SK-N-SH (cell line): ENCODE measurements at regions not wholly inside any gene's neighbourhood (a gene's known extent, or its start where the extent isn't known, plus 50 kb on each side); places are given as distances from the start of the nearest gene placed in this dataset.

Experiments used
- CTCF ChIA-PET: fragments of 300-600, 350-600 bp; formaldehyde crosslinking; extraction: SDS; loops from one replicate; lab custom pipeline; 2021; lab: Yijun Ruan, JAX
- POLR2A ChIA-PET: fragments of 350-600 bp; sonication (Branson Sonifier 250); formaldehyde crosslinking; extraction: SDS; loops from one replicate; lab custom pipeline; 2020; ENCODE audit warnings: antibody characterized with exemption, inconsistent platforms; lab: Yijun Ruan, JAX
- DNase-seq: peaks from one replicate; pipeline ENCODE4 v3.0.0; 2012
- H2AFZ ChIP-seq: fragments of 200-600 bp; sonication (generic); 2 replicates; pipeline ENCODE4 v1.8.1; 2016; ENCODE audit warnings: antibody characterized with exemption, mild to moderate bottlenecking, low read depth
- H3F3A ChIP-seq: fragments of 200-600 bp; sonication (generic); replicated peaks from 2 replicates; pipeline ENCODE3; 2016; ENCODE audit warnings: antibody characterized with exemption, mild to moderate bottlenecking; ENCODE audit not compliant: insufficient read depth
- H3K27ac ChIP-seq, 2 experiments: fragments of 200-500 bp in 1 of 2; fragments of 200-600 bp in 1 of 2; sonication (Bioruptor generic) in 1 of 2; sonication (generic), shearing (Covaris generic) in 1 of 2; 2 replicates each; pipeline versions ENCODE4 v1.5.1 to v1.6.1; 2014 to 2016; ENCODE audit warnings: low read depth in 2 of 2, inconsistent platforms in 1 of 2, low read length in 1 of 2, mild to moderate bottlenecking in 1 of 2, mixed read lengths in 1 of 2
- H3K27me3 ChIP-seq: fragments of 200-600 bp; sonication (generic), shearing (Covaris generic); 2 replicates; pipeline ENCODE4 v1.6.1; 2016; ENCODE audit warnings: mixed run types; ENCODE audit not compliant: insufficient read depth
- H3K36me3 ChIP-seq, 2 experiments: fragments of 200-500 bp in 1 of 2; fragments of 200-600 bp in 1 of 2; sonication (Bioruptor generic) in 1 of 2; sonication (generic) in 1 of 2; replicated peaks in 1 of 2; 2 replicates each; pipeline versions ENCODE3 to v1.5.1; 2014 to 2016; ENCODE audit warnings: low read length in 1 of 2, mild to moderate bottlenecking in 1 of 2; ENCODE audit not compliant: insufficient read depth in 2 of 2, control insufficient read depth in 1 of 2
- H3K4me1 ChIP-seq, 2 experiments: fragments of 200-500 bp in 1 of 2; fragments of 200-600 bp in 1 of 2; sonication (Bioruptor generic) in 1 of 2; sonication (generic), shearing (Covaris generic) in 1 of 2; 2 replicates each; pipeline versions ENCODE4 v1.5.1 to v1.6.1; 2014 to 2016; ENCODE audit warnings: low read depth in 1 of 2, low read length in 1 of 2, mixed run types in 1 of 2; ENCODE audit not compliant: insufficient read depth in 2 of 2, control insufficient read depth in 1 of 2
- H3K4me2 ChIP-seq: fragments of 200-600 bp; sonication (generic), shearing (Covaris generic); 2 replicates; pipeline ENCODE4 v1.6.1; 2017; ENCODE audit warnings: mixed run types
- H3K4me3 ChIP-seq, 2 experiments: fragments of 200-500 bp in 1 of 2; fragments of 200-600 bp in 1 of 2; sonication (Bioruptor generic) in 1 of 2; sonication (generic), shearing (Covaris generic) in 1 of 2; 2 replicates each; pipeline versions ENCODE4 v1.5.1 to v1.8.1; 2014 to 2016; ENCODE audit warnings: low read depth in 2 of 2, inconsistent platforms in 1 of 2, low read length in 1 of 2, mild to moderate bottlenecking in 1 of 2, mixed read lengths in 1 of 2, moderate library complexity in 1 of 2
- H3K79me2 ChIP-seq: fragments of 200-600 bp; sonication (generic); 2 replicates; pipeline ENCODE4 v1.8.1; 2017; ENCODE audit warnings: mild to moderate bottlenecking; ENCODE audit not compliant: insufficient read depth
- H3K9ac ChIP-seq: fragments of 200-600 bp; sonication (generic); 2 replicates; pipeline ENCODE4 v1.6.1; 2017; ENCODE audit warnings: mixed run types
- H3K9me2 ChIP-seq: fragments of 200-600 bp; sonication (generic); 2 replicates; pipeline ENCODE4 v1.6.1; 2017; ENCODE audit warnings: mixed run types
- H3K9me3 ChIP-seq: fragments of 200-600 bp; sonication (generic); 2 replicates; pipeline ENCODE4 v1.6.1; 2017; ENCODE audit warnings: mixed run types, mild to moderate bottlenecking, moderate library complexity
- H4K20me1 ChIP-seq: fragments of 200-600 bp; sonication (generic); 2 replicates; pipeline ENCODE4 v1.6.1; 2017; ENCODE audit warnings: mild to moderate bottlenecking, mixed run types; ENCODE audit not compliant: insufficient read depth
- EP300 ChIP-seq, 2 experiments: IDR thresholded peaks; 2 replicates each; pipeline versions ENCODE4 v1.4.0 to v1.6.1; 2012; ENCODE audit warnings: borderline replicate concordance in 1 of 2, low read depth in 1 of 2, low read length in 1 of 2
- GATA2 ChIP-seq: sonication (generic); formaldehyde crosslinking; IDR thresholded peaks from 2 replicates; pipeline ENCODE4 v1.5.0; 2020; ENCODE audit warnings: mild to moderate bottlenecking, missing genetic modification reagents
- JUND ChIP-seq: IDR thresholded peaks from 2 replicates; pipeline ENCODE4 v1.4.0; 2012
- MEF2A ChIP-seq: IDR thresholded peaks from 2 replicates; pipeline ENCODE4 v1.4.0; 2012; ENCODE audit warnings: low read depth, borderline replicate concordance
- PBX3 ChIP-seq: IDR thresholded peaks from 2 replicates; pipeline ENCODE4; 2012
- RAD21 ChIP-seq: IDR thresholded peaks from 2 replicates; pipeline ENCODE4 v1.6.1; 2012; ENCODE audit warnings: mild to moderate bottlenecking, low read length
- RCOR1 ChIP-seq: fragments of 150-350 bp; IDR thresholded peaks from 2 replicates; pipeline ENCODE4 v1.6.1; 2017; ENCODE audit warnings: antibody characterized with exemption, low read length
- SIN3A ChIP-seq: IDR thresholded peaks from 2 replicates; pipeline ENCODE4 v1.6.1; 2012; ENCODE audit warnings: low read depth, mild to moderate bottlenecking, low read length, moderate library complexity, borderline replicate concordance
- TAF1 ChIP-seq: IDR thresholded peaks from 2 replicates; pipeline ENCODE4 v1.6.1; 2012; ENCODE audit warnings: low read depth, mild to moderate bottlenecking, low read length, moderate library complexity, borderline replicate concordance
- TCF12 ChIP-seq: IDR thresholded peaks from 2 replicates; pipeline ENCODE4 v1.4.0; 2012
- YY1 ChIP-seq: IDR thresholded peaks from 2 replicates; pipeline ENCODE4 v1.4.0; 2012; ENCODE audit warnings: low read depth, mild to moderate bottlenecking
- ZBTB33 ChIP-seq: IDR thresholded peaks from 2 replicates; pipeline ENCODE4 v1.4.0; 2012; ENCODE audit warnings: low read depth, borderline replicate concordance
- WGBS: methylation state at CpG from one replicate; pipeline ENCODE4 v1.1.6; 2017; ENCODE audit warnings: low lambda C conversion rate; 5-methylcytosine and 5-hydroxymethylcytosine counted together

- Histone ChIP-seq H3K79me2 (peaks cover 23% of the 10 kb centered on the region), H3K27me3 (no peaks in the 10 kb centered on the region), H3K4me1 (peaks cover 0 to 8% of the 10 kb centered on the region in 2 experiments; a peak in 2 of 4 replicates), H3K9me2 (no peaks in the 10 kb centered on the region), H3K9ac (no peak overlapping the region), H3K4me2 (no peak overlapping the region), H4K20me1 (peaks cover 4% of the 10 kb centered on the region; the same call in 1 of the 2 replicates), H3K27ac (no peak overlapping the region), H3K36me3 (peaks cover 0 to 6% of the 10 kb centered on the region in 2 experiments), H3K9me3 (no peaks in the 10 kb centered on the region; the same call in 1 of the 2 replicates), H3K4me3 (no peak overlapping the region), H2AFZ (no peak overlapping the region), H3F3A (no peaks in the 10 kb centered on the region)
- no peak for DNase-seq
- TF ChIP-seq TAF1 (no peak), YY1 (no peak), RAD21 (no peak), JUND (no peak), RCOR1 (no peak), PBX3 (no peak), MEF2A (no peak), TCF12 (no peak), ZBTB33 (no peak), SIN3A (no peak), GATA2 (CRISPR knock-in tag) (no peak)
- POLR2A ChIA-PET: no interaction called here
- 86% methylated on average over 3 of the region's 3 CpGs for WGBS
- CTCF ChIA-PET: interaction anchor here (1.7 kb wide), 1 partner anchor 11 kb away, joined by 4 read pairs; no protein-coding TSS in a partner anchor
Observed at GRCh38 chr4:20440170-20440569, 188.5 kb downstream of the SLIT2 start.

- ChIA-PET CTCF (interaction anchor here (1.2 to 2.4 kb wide), 3 partner anchors 9 to 138 kb away, joined by 4 to 6 read pairs (median 5); no protein-coding TSS in a partner anchor), POLR2A (no interaction called here)
- peaks cover 0 to 16% of the 10 kb centered on the region in 2 experiments; a peak in 2 of 4 replicates for H3K4me1 ChIP-seq
- no peak overlapping the region for H3K9ac ChIP-seq
- H3F3A ChIP-seq: no peaks in the 10 kb centered on the region
- TF ChIP-seq SIN3A (no peak), EP300 (IDR thresholded peaks at IDR 0.05; ENCODE audit: borderline replicate concordance in 1 of 2, low read depth in 1 of 2, low read length in 1 of 2) (no peak)
- TF ChIP-seq, all 33 proteins: peak for 0
- H3K79me2 ChIP-seq: peaks cover 12% of the 10 kb centered on the region
- H3K36me3 ChIP-seq: peaks cover 0 to 6% of the 10 kb centered on the region in 2 experiments
- H4K20me1 ChIP-seq: peaks cover 4% of the 10 kb centered on the region; the same call in 1 of the 2 replicates
- no peak for DNase-seq
- H3K27me3 ChIP-seq: no peaks in the 10 kb centered on the region
- H3K4me2 ChIP-seq: no peak overlapping the region
- no peak overlapping the region for H2AFZ ChIP-seq
- no peak overlapping the region for H3K27ac ChIP-seq
- 86% methylated on average over 1 of the region's 1 CpG for WGBS
- H3K4me3 ChIP-seq: no peak overlapping the region
- no peaks in the 10 kb centered on the region for H3K9me3 ChIP-seq
- no peaks in the 10 kb centered on the region for H3K9me2 ChIP-seq
Observed at GRCh38 chr4:20443015-20443805, 191.5 kb downstream of the SLIT2 start.
